Gastroesophageal sphincter (tissue), 4 donors: ENCODE measurements at regions not wholly inside any gene's neighbourhood (a gene's known extent, or its start where the extent isn't known, plus 50 kb on each side); places are given as distances from the start of the nearest gene placed in this dataset.
A peak's percentile ranks its signal among the peaks of the same experiment; 100 is the strongest.

Experiments used
- ATAC-seq: fragments of 150-250 bp; one replicate; pipeline ENCODE4 v1.9.1; 2016; ENCODE audit warnings: mild to moderate bottlenecking, moderate library complexity
- H3K27ac ChIP-seq, 4 donors: fragments of 200-600 bp; sonication (generic) in 3 of 4; 1 replicate in 3 of 4; 2 replicates in 1 of 4; pipeline ENCODE4 v1.5.1; 2016 to 2019
- H3K27me3 ChIP-seq: fragments of 200-600 bp; sonication (generic); one replicate; pipeline ENCODE4 v1.5.1; 2019
- H3K36me3 ChIP-seq, 2 donors: fragments of 200-600 bp; sonication (generic); one replicate each; pipeline ENCODE4 v1.5.1; 2019; ENCODE audit warnings: control low read depth in 1 of 2
- H3K4me1 ChIP-seq, 3 donors: fragments of 200-600 bp; sonication (generic); 1 replicate in 2 of 3; 2 replicates in 1 of 3; pipeline ENCODE4 v1.5.1; 2016 to 2019; ENCODE audit warnings: control low read depth in 2 of 3
- H3K4me3 ChIP-seq, 2 donors: fragments of 200-600 bp; sonication (generic); one replicate each; pipeline ENCODE4 v1.5.1; 2019; ENCODE audit warnings: mild to moderate bottlenecking in 1 of 2, moderate library complexity in 1 of 2
- H3K9me3 ChIP-seq, 3 donors: fragments of 200-600 bp; sonication (generic); one replicate each; pipeline ENCODE4 v1.5.1; 2017 to 2019; ENCODE audit warnings: control low read depth in 2 of 3
- EP300 ChIP-seq: sonication (generic); formaldehyde crosslinking; IDR thresholded peaks from one replicate; pipeline ENCODE4 v1.6.1; 2017; ENCODE audit warnings: antibody characterized with exemption, mild to moderate bottlenecking
- POLR2A ChIP-seq, 2 donors: fragments of 450-650 bp; IDR thresholded peaks; one replicate each; pipeline ENCODE4 v1.6.1; 2017; ENCODE audit warnings: antibody characterized with exemption in 2 of 2, mild to moderate bottlenecking in 2 of 2, moderate library complexity in 1 of 2
- POLR2AphosphoS5 ChIP-seq: sonication (generic); formaldehyde crosslinking; IDR thresholded peaks from one replicate; pipeline ENCODE4 v1.6.1; 2017; ENCODE audit warnings: antibody characterized with exemption
- WGBS, 2 donors: methylation state at CpG; one replicate each; pipeline ENCODE4 v1.1.5; 2018; ENCODE audit warnings: low coverage in 1 of 2; 5-methylcytosine and 5-hydroxymethylcytosine counted together
- TF ChIP-seq, protein P1 (sequence below), 4 experiments: fragments of 200-600 bp in 2 of 4; fragments of 450-650 bp in 2 of 4; sonication (generic) in 1 of 4; IDR thresholded peaks; one replicate each; pipeline ENCODE4 v1.5.1; 2017 to 2019; ENCODE audit warnings: antibody characterized with exemption in 4 of 4, mild to moderate bottlenecking in 2 of 4, moderate library complexity in 2 of 4

DNA sequence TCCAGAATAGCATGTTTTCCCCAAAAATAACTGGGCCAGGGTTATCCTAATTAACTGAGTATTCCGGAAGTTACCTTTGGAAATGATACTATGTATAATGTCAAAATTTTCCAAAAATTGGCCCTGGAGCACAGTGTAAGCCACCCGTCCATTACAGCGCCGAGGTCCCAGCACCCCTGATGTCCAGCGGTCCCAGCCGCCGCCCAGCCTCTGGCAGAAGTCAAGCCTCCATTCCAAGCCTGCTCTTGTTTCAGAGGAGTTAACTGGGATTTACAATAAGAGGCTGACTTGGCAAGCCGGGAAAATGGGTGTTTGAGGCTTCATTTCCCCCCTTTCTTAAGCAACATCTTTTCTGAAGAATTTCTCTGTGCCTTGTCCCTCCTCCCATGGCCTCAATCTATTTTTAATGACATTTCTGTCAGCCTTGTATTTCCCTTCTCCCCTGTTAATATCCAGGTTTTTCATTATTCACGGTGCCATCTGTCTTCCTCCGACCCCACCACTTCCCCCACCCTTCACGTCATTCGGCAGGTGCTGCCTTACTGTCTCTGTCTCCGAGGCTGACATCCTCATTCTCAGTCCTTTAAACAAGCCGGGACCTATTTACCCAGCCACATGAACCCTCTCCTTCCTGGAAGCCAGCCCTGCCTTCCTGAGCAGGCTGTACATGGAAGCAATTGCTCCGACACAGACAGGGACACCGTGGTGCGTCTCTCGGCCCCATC is 490.9 kb downstream of the NPHP4 start:
- Histone ChIP-seq H3K27ac (peak overlapping the region in 1 of 4 donors; percentile 36), H3K27me3 (peaks cover 18% of the 10 kb centered on the region), H3K9me3 (peaks cover 0 to 5% (median 0%) of the 10 kb centered on the region in 3 donors), H3K36me3 (no peaks in the 10 kb centered on the region), H3K4me3 (no peak overlapping the region), H3K4me1 (peaks cover 0 to 31% (median 16%) of the 10 kb centered on the region in 3 donors)
- no peak for ATAC-seq
- no peak for TF ChIP-seq EP300
- TF ChIP-seq, protein P1, sequence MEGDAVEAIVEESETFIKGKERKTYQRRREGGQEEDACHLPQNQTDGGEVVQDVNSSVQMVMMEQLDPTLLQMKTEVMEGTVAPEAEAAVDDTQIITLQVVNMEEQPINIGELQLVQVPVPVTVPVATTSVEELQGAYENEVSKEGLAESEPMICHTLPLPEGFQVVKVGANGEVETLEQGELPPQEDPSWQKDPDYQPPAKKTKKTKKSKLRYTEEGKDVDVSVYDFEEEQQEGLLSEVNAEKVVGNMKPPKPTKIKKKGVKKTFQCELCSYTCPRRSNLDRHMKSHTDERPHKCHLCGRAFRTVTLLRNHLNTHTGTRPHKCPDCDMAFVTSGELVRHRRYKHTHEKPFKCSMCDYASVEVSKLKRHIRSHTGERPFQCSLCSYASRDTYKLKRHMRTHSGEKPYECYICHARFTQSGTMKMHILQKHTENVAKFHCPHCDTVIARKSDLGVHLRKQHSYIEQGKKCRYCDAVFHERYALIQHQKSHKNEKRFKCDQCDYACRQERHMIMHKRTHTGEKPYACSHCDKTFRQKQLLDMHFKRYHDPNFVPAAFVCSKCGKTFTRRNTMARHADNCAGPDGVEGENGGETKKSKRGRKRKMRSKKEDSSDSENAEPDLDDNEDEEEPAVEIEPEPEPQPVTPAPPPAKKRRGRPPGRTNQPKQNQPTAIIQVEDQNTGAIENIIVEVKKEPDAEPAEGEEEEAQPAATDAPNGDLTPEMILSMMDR (IDR thresholded peaks at IDR 0.05), result no peak
- TF ChIP-seq POLR2AphosphoS5, result no peak
- TF ChIP-seq POLR2A (IDR thresholded peaks at IDR 0.05), result no peak
- 79 to 80% methylated on average over 13 of the region's 18 CpGs for WGBS, 2 donors

DNA sequence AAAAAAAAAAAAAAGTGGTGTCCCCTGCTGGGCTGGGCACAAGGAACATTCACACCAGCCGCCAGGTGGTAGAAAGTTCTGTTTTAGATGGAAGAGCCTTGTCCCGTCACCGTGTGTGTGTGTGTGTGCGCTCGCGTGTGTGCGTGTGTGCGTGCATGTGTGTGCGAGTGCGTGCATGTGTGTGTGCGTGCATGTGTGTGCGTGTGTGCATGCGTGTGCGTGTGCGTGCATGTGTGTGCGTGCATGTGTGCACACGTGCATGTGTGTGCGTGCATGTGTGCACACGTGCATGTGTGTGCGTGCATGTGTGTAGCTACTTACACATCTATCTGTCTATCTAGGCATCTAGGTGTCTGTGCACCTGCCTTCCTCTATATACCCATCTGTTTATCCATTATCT is 491.7 kb downstream of the NPHP4 start:
- peaks cover 0 to 6% (median 0%) of the 10 kb centered on the region in 3 donors for H3K9me3 ChIP-seq
- H3K4me1 ChIP-seq, result peaks cover 0 to 31% (median 16%) of the 10 kb centered on the region in 3 donors
- H3K4me3 ChIP-seq, result no peak overlapping the region
- no peak for ATAC-seq
- no peak overlapping the region for H3K27ac ChIP-seq
- H3K36me3 ChIP-seq, result no peaks in the 10 kb centered on the region
- H3K27me3 ChIP-seq, result peaks cover 25% of the 10 kb centered on the region
- TF ChIP-seq POLR2AphosphoS5 (no peak), POLR2A (IDR thresholded peaks at IDR 0.05) (no peak), EP300 (no peak)
- TF ChIP-seq, protein P1 (IDR thresholded peaks at IDR 0.05), result no peak
- WGBS, 2 donors, result 97% methylated on average over 17 of the region's 20 CpGs; no CpG with 5 or more reads in 1 of the 2 donors

DNA sequence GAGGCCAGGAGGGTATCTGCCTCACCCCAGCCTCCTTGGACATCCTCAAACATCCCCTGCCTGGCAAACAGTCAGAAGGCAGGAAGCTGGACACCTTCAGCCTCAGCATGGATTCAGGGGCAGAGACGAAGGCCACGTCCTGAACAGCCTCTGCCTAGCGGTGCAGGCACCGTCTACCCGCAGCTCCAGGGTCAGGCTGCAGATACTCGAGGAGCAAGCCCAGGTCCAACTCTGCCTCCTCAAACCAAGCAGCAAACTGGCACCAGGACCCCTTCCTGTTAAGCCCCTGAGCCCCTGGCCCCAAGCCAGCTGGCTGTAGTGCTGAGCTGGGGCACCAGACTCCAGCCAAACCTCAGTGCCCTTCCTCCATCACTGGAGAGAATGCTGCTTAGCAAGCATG is 494.7 kb downstream of the NPHP4 start:
- peaks cover 0 to 33% (median under 1%) of the 10 kb centered on the region in 3 donors for H3K4me1 ChIP-seq
- ATAC-seq, result no peak
- 79% methylated on average over 6 of the region's 6 CpGs; no CpG with 5 or more reads in 1 of the 2 donors for WGBS, 2 donors
- H3K36me3 ChIP-seq, result no peaks in the 10 kb centered on the region
- no peak overlapping the region for H3K27ac ChIP-seq
- TF ChIP-seq POLR2A (IDR thresholded peaks at IDR 0.05), result no peak
- H3K9me3 ChIP-seq, result peaks cover 0 to 6% (median 0%) of the 10 kb centered on the region in 3 donors
- peaks cover 26% of the 10 kb centered on the region for H3K27me3 ChIP-seq
- no peak overlapping the region for H3K4me3 ChIP-seq

DNA sequence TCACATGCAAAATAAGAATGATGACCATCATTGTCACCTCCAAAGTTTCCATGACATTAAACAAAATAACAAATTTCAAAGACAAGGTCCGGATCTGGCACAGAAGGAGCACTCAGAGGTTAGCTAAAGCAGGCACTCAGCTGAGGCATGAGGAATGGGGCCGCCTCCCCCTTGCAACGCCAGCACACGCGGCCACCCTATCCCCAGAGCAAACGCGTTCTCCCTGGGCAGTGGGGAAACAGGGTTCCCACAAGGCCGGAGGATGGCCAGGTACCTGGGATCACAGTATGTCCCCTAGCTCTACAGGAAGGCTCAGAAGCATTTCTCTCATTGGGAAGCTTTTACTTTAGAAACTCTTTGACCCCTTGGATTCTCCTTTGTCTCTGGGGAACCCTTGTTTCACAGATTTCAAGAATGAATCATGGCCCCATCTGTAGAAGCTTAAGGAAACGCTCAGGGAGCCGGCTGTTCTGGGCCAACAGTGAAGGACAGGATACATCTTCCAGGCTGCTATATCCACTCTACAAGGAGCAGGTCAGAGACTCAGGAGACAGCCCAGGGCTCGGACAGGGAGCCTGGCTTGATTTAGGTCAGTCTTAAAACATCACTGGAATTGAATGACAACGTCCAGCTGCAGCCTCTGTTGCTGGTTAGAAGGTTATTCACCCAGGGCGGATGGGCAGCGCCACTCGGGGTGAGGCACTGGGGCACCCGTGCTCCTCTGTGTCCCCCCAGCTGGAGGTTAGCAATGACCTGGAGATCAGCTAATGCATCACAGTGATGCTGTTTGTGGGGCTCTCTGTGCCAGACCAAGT is 496.4 kb downstream of the NPHP4 start:
- H3K27me3 ChIP-seq, result peaks cover 31% of the 10 kb centered on the region
- TF ChIP-seq, protein P1 (IDR thresholded peaks at IDR 0.05), result no peak
- TF ChIP-seq POLR2A (IDR thresholded peaks at IDR 0.05) (no peak), EP300 (no peak), POLR2AphosphoS5 (no peak)
- no peaks in the 10 kb centered on the region for H3K36me3 ChIP-seq
- ATAC-seq, result peak; percentile 46
- WGBS, 2 donors, result 68 to 88% methylated on average over 3 to 6 of the region's 16 CpGs
- no peak overlapping the region for H3K4me3 ChIP-seq
- peaks cover 0 to 6% (median 0%) of the 10 kb centered on the region in 3 donors for H3K9me3 ChIP-seq
- peaks cover 0 to 27% (median 0%) of the 10 kb centered on the region in 3 donors for H3K4me1 ChIP-seq
- H3K27ac ChIP-seq, result no peak overlapping the region

DNA sequence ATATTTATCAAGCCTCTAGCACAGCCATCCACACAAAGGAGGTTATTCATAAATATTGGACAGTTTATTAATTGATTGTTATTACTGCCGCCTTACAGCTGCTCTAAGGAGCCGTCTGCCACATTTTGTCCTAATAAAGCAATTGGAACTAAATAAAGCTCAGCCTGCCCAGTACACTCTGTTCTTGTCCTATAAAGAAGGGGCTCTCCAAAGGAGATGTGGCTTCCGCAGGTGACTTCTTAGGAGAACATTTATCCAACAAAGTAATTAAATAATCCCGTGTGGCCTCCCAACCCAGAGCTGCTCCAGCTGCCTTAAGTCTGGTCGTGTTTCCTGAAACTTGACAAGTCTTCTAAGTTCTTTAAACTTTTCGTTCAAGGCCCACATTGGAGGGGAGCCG is 497.7 kb downstream of the NPHP4 start:
- TF ChIP-seq, protein P1 (IDR thresholded peaks at IDR 0.05), result no peak
- TF ChIP-seq POLR2AphosphoS5, result peak; percentile 81
- Histone ChIP-seq H3K9me3 (peaks cover 0 to 6% (median 0%) of the 10 kb centered on the region in 3 donors), H3K4me3 (no peak overlapping the region), H3K36me3 (no peaks in the 10 kb centered on the region), H3K4me1 (peaks cover 0 to 27% (median 0%) of the 10 kb centered on the region in 3 donors), H3K27me3 (peaks cover 44% of the 10 kb centered on the region), H3K27ac (peak overlapping the region in 2 of 4 donors; percentile 48)
- WGBS, 2 donors, result 37 to 58% methylated on average over 4 to 7 of the region's 7 CpGs
- ATAC-seq, result peak; percentile 44
